ENCODE measurements at regions not wholly inside any gene's neighbourhood (a gene's known extent, or its start where the extent isn't known, plus 50 kb on each side); places are given as distances from the start of the nearest gene placed in this dataset.

DNA sequence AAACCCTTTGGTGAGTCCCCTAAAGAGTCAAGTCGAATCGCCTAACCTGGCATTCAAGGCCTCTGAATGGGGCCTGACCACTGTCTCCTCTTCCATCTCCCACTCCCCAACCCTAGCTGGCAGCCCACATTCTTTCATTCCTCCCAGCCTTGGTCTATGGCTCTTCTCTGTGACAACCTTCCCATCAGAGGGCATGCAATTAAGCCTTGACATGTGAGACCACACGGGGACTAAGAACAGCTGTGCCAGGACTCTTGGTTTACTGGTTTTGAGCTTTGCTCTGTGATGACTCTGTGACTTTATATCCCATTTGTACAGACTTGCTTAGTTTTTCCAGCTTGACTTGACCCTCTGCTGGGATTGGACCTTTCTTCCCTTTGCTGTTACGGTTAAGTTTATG lies 116.6 kb downstream of the BUB3 start:
- Histone ChIP-seq H3K4me1 (ENCODE audit: control insufficient read depth in 1 of 2, insufficient read depth in 2 of 2, low read length in 2 of 2) (no peaks in the 10 kb centered on the region), H3K27ac (ENCODE audit: low read depth in 1 of 2, low read length in 2 of 2) (no peak overlapping the region), H4K20me1 (ENCODE audit: insufficient read depth, low read length) (no peaks in the 10 kb centered on the region), H3K4me2 (replicated peaks; ENCODE audit: extremely low read depth, low read length, poor library complexity, severe bottlenecking) (no peak overlapping the region), H2AFZ (ENCODE audit: insufficient read depth, low read depth, low read length, poor library complexity, severe bottlenecking) (no peak overlapping the region), H3K9ac (ENCODE audit: insufficient read depth, low read length, poor library complexity, severe bottlenecking) (no peak overlapping the region), H3K79me2 (ENCODE audit: insufficient read depth, low read length) (no peaks in the 10 kb centered on the region), H3K9me3 (replicated peaks in 1 of 2; ENCODE audit: control insufficient read depth in 1 of 2, insufficient read depth in 1 of 2, low read length in 2 of 2) (peaks cover 0 to 4% of the 10 kb centered on the region in 2 donors), H3K36me3 (replicated peaks in 1 of 2; ENCODE audit: control insufficient read depth in 1 of 2, insufficient read depth in 2 of 2, low read length in 2 of 2) (no peaks in the 10 kb centered on the region), H3K27me3 (ENCODE audit: control insufficient read depth in 2 of 2, insufficient read depth in 2 of 2, low read length in 2 of 2) (peaks cover 5 to 18% of the 10 kb centered on the region in 2 donors), H3K4me3 (replicated peaks in 1 of 3; ENCODE audit: low read depth in 2 of 3, low read length in 3 of 3) (no peak overlapping the region)
- no peak for DNase-seq
- intact Hi-C loops (cut with micrococcal nuclease): no loop called here
- Mint-ChIP-seq H3K9me3 (peaks cover 0 to 12% (median 2%) of the 10 kb centered on the region in 7 donors), H3K36me3 (no peaks in the 10 kb centered on the region), H3K27me3 (ENCODE audit: low read depth in 3 of 3) (peaks cover 21 to 26% (median 22%) of the 10 kb centered on the region in 3 donors), H3K27ac (no peak overlapping the region), H3K4me1 (no peaks in the 10 kb centered on the region), H3K4me3 (no peak overlapping the region)
- TF ChIP-seq, protein P1, sequence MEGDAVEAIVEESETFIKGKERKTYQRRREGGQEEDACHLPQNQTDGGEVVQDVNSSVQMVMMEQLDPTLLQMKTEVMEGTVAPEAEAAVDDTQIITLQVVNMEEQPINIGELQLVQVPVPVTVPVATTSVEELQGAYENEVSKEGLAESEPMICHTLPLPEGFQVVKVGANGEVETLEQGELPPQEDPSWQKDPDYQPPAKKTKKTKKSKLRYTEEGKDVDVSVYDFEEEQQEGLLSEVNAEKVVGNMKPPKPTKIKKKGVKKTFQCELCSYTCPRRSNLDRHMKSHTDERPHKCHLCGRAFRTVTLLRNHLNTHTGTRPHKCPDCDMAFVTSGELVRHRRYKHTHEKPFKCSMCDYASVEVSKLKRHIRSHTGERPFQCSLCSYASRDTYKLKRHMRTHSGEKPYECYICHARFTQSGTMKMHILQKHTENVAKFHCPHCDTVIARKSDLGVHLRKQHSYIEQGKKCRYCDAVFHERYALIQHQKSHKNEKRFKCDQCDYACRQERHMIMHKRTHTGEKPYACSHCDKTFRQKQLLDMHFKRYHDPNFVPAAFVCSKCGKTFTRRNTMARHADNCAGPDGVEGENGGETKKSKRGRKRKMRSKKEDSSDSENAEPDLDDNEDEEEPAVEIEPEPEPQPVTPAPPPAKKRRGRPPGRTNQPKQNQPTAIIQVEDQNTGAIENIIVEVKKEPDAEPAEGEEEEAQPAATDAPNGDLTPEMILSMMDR (IDR thresholded peaks at IDR 0.05): no peak
- 97% methylated on average over 3 of the region's 4 CpGs for WGBS (ENCODE audit: insufficient coverage)

DNA sequence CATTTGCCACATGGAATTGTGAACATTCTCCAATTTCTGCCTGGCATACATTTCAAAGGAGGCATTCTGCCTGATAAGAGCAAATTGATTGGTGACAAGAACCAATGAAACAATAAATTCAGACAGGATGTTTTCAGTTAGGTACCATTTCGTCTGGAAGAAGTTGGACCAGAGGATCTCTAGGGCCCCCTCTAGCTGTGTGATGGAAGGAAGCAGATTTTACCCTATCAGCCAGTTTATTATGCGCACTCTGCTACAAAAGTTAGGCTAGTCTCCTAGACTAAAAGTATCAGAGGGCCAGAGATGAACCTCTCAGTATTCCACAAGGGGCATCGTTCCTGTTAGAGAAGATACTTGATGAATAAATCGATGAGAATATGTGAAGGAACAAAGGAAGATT lies 118.0 kb downstream of the BUB3 start:
- Mint-ChIP-seq H3K9me3 (peaks cover 0 to 16% (median 6%) of the 10 kb centered on the region in 7 donors), H3K4me3 (no peak overlapping the region), H3K27me3 (ENCODE audit: low read depth in 3 of 3) (peaks cover 27% of the 10 kb centered on the region in 3 donors), H3K4me1 (no peaks in the 10 kb centered on the region), H3K36me3 (no peaks in the 10 kb centered on the region), H3K27ac (no peak overlapping the region)
- Histone ChIP-seq H3K4me2 (replicated peaks; ENCODE audit: extremely low read depth, low read length, poor library complexity, severe bottlenecking) (no peak overlapping the region), H3K36me3 (replicated peaks in 1 of 2; ENCODE audit: control insufficient read depth in 1 of 2, insufficient read depth in 2 of 2, low read length in 2 of 2) (no peaks in the 10 kb centered on the region), H4K20me1 (ENCODE audit: insufficient read depth, low read length) (no peaks in the 10 kb centered on the region), H3K27me3 (ENCODE audit: control insufficient read depth in 2 of 2, insufficient read depth in 2 of 2, low read length in 2 of 2) (peaks cover 5 to 20% of the 10 kb centered on the region in 2 donors), H3K27ac (ENCODE audit: low read depth in 1 of 2, low read length in 2 of 2) (no peak overlapping the region), H3K4me3 (replicated peaks in 1 of 3; ENCODE audit: low read depth in 2 of 3, low read length in 3 of 3) (no peak overlapping the region), H3K9ac (ENCODE audit: insufficient read depth, low read length, poor library complexity, severe bottlenecking) (no peak overlapping the region), H3K4me1 (ENCODE audit: control insufficient read depth in 1 of 2, insufficient read depth in 2 of 2, low read length in 2 of 2) (no peaks in the 10 kb centered on the region), H3K79me2 (ENCODE audit: insufficient read depth, low read length) (no peaks in the 10 kb centered on the region), H3K9me3 (replicated peaks in 1 of 2; ENCODE audit: control insufficient read depth in 1 of 2, insufficient read depth in 1 of 2, low read length in 2 of 2) (peaks cover 0 to 4% of the 10 kb centered on the region in 2 donors), H2AFZ (ENCODE audit: insufficient read depth, low read depth, low read length, poor library complexity, severe bottlenecking) (no peak overlapping the region)
- no CpG with 5 or more reads among the region's 4 CpGs for WGBS (ENCODE audit: insufficient coverage)
- no peak for DNase-seq
- intact Hi-C loops (cut with micrococcal nuclease): no loop called here
- TF ChIP-seq, protein P1 (IDR thresholded peaks at IDR 0.05): no peak
